Muscle of leg (tissue), 3 donors: ENCODE measurements at regions not wholly inside any gene's neighbourhood (a gene's known extent, or its start where the extent isn't known, plus 50 kb on each side); places are given as distances from the start of the nearest gene placed in this dataset.
A peak's percentile ranks its signal among the peaks of the same experiment; 100 is the strongest.

Experiments used
- DNase-seq: peaks from one replicate; pipeline ENCODE4 v3.0.0; 2013
- H3K27ac ChIP-seq: one replicate; pipeline ENCODE4 v1.5.1; 2013; ENCODE audit warnings: mild to moderate bottlenecking, low read length, control low read depth
- H3K27me3 ChIP-seq: one replicate; pipeline ENCODE4 v1.6.1; 2013; ENCODE audit warnings: low read length; ENCODE audit not compliant: control insufficient read depth, insufficient read depth
- H3K36me3 ChIP-seq: one replicate; pipeline ENCODE4 v1.6.1; 2013; ENCODE audit warnings: low read length; ENCODE audit not compliant: control insufficient read depth, insufficient read depth
- H3K4me1 ChIP-seq: one replicate; pipeline ENCODE4 v1.6.1; 2013; ENCODE audit warnings: low read length; ENCODE audit not compliant: control insufficient read depth, insufficient read depth
- H3K4me3 ChIP-seq: one replicate; pipeline ENCODE4 v1.5.1; 2013; ENCODE audit warnings: low read length, control low read depth
- H3K9me3 ChIP-seq: replicated peaks from 2 replicates; pipeline ENCODE4 v1.6.1; 2013; ENCODE audit warnings: low read depth, low read length; ENCODE audit not compliant: control insufficient read depth
- WGBS: methylation state at CpG from one replicate; pipeline ENCODE4 v1.1.5; 2013; ENCODE audit warnings: missing lambda C conversion rate; ENCODE audit not compliant: insufficient coverage; 5-methylcytosine and 5-hydroxymethylcytosine counted together

DNA sequence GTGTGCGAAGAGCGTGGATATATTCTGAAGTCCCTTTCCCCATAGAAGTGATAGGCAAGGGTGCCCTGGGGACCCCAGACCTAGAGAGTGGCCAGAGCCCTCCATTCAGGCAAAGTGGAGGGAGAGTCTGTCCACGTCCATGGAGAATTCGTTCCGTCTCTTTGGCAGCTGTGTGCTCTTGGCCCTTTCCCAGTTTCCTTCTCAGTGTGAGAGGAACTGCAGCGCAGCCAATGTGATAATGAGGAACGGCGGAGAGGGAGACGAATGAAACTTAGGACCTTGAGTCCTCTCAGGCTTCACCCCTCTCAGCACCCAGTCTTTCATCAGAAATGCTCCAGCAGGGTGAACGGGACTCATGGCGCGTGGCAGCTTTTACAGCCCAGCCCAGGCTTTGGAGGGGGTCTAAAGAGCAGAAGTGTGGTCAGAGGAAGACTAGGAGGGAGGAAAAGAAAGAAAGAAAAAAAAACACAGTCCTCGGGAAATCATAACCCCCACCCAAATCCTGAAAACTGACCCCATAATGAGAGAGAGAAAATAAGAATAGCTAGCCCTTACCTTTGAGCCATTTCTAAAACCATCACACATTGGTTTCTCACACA is 95.0 kb upstream of the RIOK3 start:
- peak; percentile 92 for DNase-seq
- Histone ChIP-seq H3K4me3 (no peak overlapping the region), H3K27ac (peak overlapping the region; percentile 82), H3K27me3 (no peaks in the 10 kb centered on the region), H3K9me3 (peaks cover 5% of the 10 kb centered on the region), H3K4me1 (peaks cover 34% of the 10 kb centered on the region), H3K36me3 (no peaks in the 10 kb centered on the region)
- 0% methylated on average over 3 of the region's 13 CpGs for whole genome bisulfite sequencing

DNA sequence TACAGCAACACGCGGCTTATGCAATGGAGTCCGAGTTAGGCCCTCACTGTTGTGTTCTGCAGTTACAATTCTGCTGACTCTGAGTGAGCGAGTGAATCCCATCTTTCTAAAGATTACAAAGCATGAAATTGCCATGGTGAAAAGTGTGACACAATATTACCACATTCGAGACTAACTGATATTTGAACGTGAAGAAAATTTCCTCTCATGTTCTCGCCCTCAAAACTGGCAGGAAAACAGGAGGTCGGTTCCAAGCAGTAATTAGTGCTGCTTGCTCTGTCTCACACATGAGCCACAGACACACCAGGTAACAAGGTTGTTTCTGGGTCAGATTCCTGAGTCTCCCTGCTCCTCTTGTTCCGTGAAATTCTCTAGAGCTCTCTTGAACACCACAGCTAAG is 93.7 kb upstream of the RIOK3 start:
- Histone ChIP-seq H3K36me3 (no peaks in the 10 kb centered on the region), H3K4me1 (peaks cover 34% of the 10 kb centered on the region), H3K27ac (no peak overlapping the region), H3K9me3 (peaks cover 5% of the 10 kb centered on the region), H3K27me3 (no peaks in the 10 kb centered on the region), H3K4me3 (no peak overlapping the region)
- DNase-seq, result peak; percentile 60
- 70% methylated on average over 5 of the region's 9 CpGs for WGBS

- WGBS, result no CpG with 5 or more reads among the region's 6 CpGs
- Histone ChIP-seq H3K4me3 (no peak overlapping the region), H3K9me3 (peaks cover 5% of the 10 kb centered on the region), H3K27ac (no peak overlapping the region), H3K36me3 (no peaks in the 10 kb centered on the region), H3K4me1 (peaks cover 12% of the 10 kb centered on the region), H3K27me3 (no peaks in the 10 kb centered on the region)
- no peak for DNase-seq
Observed at GRCh38 chr18:23363865-23364570, 89.1 kb upstream of the RIOK3 start.

- H3K36me3 ChIP-seq, result no peaks in the 10 kb centered on the region
- H3K9me3 ChIP-seq, result no peaks in the 10 kb centered on the region
- WGBS, result no CpG with 5 or more reads among the region's 2 CpGs
- no peaks in the 10 kb centered on the region for H3K27me3 ChIP-seq
- H3K4me1 ChIP-seq, result peaks cover 9% of the 10 kb centered on the region
- peak; percentile 80 for DNase-seq
- H3K27ac ChIP-seq, result peak overlapping the region; percentile 45
- no peak overlapping the region for H3K4me3 ChIP-seq
Observed at GRCh38 chr18:23365602-23366001, 87.5 kb upstream of the RIOK3 start.

DNA sequence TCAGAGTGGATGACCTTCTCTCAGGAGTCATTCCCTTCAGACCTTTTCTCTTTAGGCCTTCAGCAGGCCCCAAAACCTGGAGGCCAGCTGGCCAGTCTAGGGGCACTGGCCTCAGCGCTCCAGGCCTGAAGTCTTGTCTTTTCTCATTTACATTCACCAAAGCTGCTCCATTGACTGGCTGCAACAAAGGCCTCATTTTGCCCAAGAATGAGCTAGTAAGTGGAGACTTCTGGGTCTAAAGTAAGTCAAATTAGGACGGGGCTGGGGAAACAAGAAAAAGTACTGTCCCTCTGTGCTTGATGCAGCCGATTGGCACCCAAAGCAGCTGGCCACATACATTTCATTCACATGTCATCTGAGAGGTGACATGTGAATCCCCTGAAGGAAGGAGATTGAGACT is 83.8 kb upstream of the RIOK3 start:
- 40% methylated on average over 1 of the region's 3 CpGs for WGBS

GRCh38 chr18:23373570-23373969 is 79.5 kb upstream of the RIOK3 start:
- no peaks in the 10 kb centered on the region for H3K27me3 ChIP-seq
- no peak overlapping the region for H3K4me3 ChIP-seq
- no peaks in the 10 kb centered on the region for H3K36me3 ChIP-seq
- DNase-seq, result no peak
- no peaks in the 10 kb centered on the region for H3K4me1 ChIP-seq
- no CpG with 5 or more reads among the region's 3 CpGs for WGBS
- no peaks in the 10 kb centered on the region for H3K9me3 ChIP-seq
- H3K27ac ChIP-seq, result no peak overlapping the region

More for the DNA sequence above, 83.8 kb upstream of the RIOK3 start:
- no peak for DNase-seq
- no peak overlapping the region for H3K27ac ChIP-seq
- no peaks in the 10 kb centered on the region for H3K36me3 ChIP-seq
- no peaks in the 10 kb centered on the region for H3K27me3 ChIP-seq
- no peak overlapping the region for H3K4me3 ChIP-seq
- peaks cover 9% of the 10 kb centered on the region for H3K4me1 ChIP-seq
- H3K9me3 ChIP-seq, result no peaks in the 10 kb centered on the region

GRCh38 chr18:23377669-23378301 is 75.3 kb upstream of the RIOK3 start:
- Histone ChIP-seq H3K4me3 (no peak overlapping the region), H3K27ac (no peak overlapping the region), H3K4me1 (no peaks in the 10 kb centered on the region), H3K27me3 (no peaks in the 10 kb centered on the region), H3K36me3 (no peaks in the 10 kb centered on the region), H3K9me3 (no peaks in the 10 kb centered on the region)
- peak; percentile 32 for DNase-seq
- 100% methylated on average over 1 of the region's 3 CpGs for WGBS

- no peaks in the 10 kb centered on the region for H3K27me3 ChIP-seq
- H3K9me3 ChIP-seq, result no peaks in the 10 kb centered on the region
- no peaks in the 10 kb centered on the region for H3K36me3 ChIP-seq
- DNase-seq, result no peak
- H3K4me1 ChIP-seq, result no peaks in the 10 kb centered on the region
- WGBS, result no CpG with 5 or more reads among the region's 2 CpGs
- H3K27ac ChIP-seq, result no peak overlapping the region
- no peak overlapping the region for H3K4me3 ChIP-seq
Observed at GRCh38 chr18:23378302-23378686, 74.8 kb upstream of the RIOK3 start.

- Histone ChIP-seq H3K27ac (no peak overlapping the region), H3K27me3 (no peaks in the 10 kb centered on the region), H3K4me1 (no peaks in the 10 kb centered on the region), H3K4me3 (no peak overlapping the region), H3K9me3 (no peaks in the 10 kb centered on the region), H3K36me3 (peaks cover 3% of the 10 kb centered on the region)
- DNase-seq, result no peak
- 94% methylated on average over 6 of the region's 11 CpGs for WGBS
Observed at GRCh38 chr18:23380001-23380550, 73.0 kb upstream of the RIOK3 start.

- no peaks in the 10 kb centered on the region for H3K9me3 ChIP-seq
- H3K36me3 ChIP-seq, result peaks cover 3% of the 10 kb centered on the region
- no peak for DNase-seq
- H3K27ac ChIP-seq, result no peak overlapping the region
- no peak overlapping the region for H3K4me3 ChIP-seq
- no CpG with 5 or more reads among the region's 2 CpGs for WGBS
- no peaks in the 10 kb centered on the region for H3K4me1 ChIP-seq
- no peaks in the 10 kb centered on the region for H3K27me3 ChIP-seq
Observed at GRCh38 chr18:23380817-23381216, 72.3 kb upstream of the RIOK3 start.
